CD4-positive, alpha-beta memory T cell (primary cell): ENCODE measurements at regions not wholly inside any gene's neighbourhood (a gene's known extent, or its start where the extent isn't known, plus 50 kb on each side); places are given as distances from the start of the nearest gene placed in this dataset.
"Not testable (repeated sequence)": the region's sequence is repeated elsewhere in the genome, so short reads cannot be mapped to it uniquely, and the experiment has no call there.

Source experiments
- CTCF ChIA-PET: fragments of 350-600 bp; sonication (Branson Sonifier 250); formaldehyde crosslinking; loops from one replicate; lab custom pipeline; 2021; ENCODE audit warnings: inconsistent platforms; ENCODE audit not compliant: partially characterized antibody; lab: Charles Lee
- POLR2A ChIA-PET: fragments of 350-600 bp; sonication (Branson Sonifier 250); formaldehyde crosslinking; loops from one replicate; lab custom pipeline; 2021; ENCODE audit not compliant: partially characterized antibody; lab: Charles Lee
- DNase-seq, 5 donors: peaks; one replicate each; pipeline versions ENCODE4 v3.0.0 to v3.0.0-alpha.2; 2020 to 2022; ENCODE audit warnings: mixed read lengths in 1 of 5
- H3K27ac ChIP-seq: one replicate; pipeline ENCODE4 v1.7.0; 2013; ENCODE audit warnings: low read depth, low read length
- H3K27me3 ChIP-seq: 2 replicates; pipeline ENCODE4 v1.7.0; 2013; ENCODE audit warnings: mild to moderate bottlenecking, low read length, moderate library complexity; ENCODE audit not compliant: insufficient read depth
- H3K36me3 ChIP-seq: 2 replicates; pipeline ENCODE4 v1.7.0; 2013; ENCODE audit warnings: mild to moderate bottlenecking, low read length, moderate library complexity; ENCODE audit not compliant: insufficient read depth
- H3K4me1 ChIP-seq: 2 replicates; pipeline ENCODE4 v1.7.0; 2013; ENCODE audit warnings: mild to moderate bottlenecking, low read length, moderate library complexity; ENCODE audit not compliant: insufficient read depth
- H3K4me3 ChIP-seq, 2 donors: one replicate each; pipeline ENCODE4 v1.7.0; 2013; ENCODE audit warnings: low read length in 2 of 2, mild to moderate bottlenecking in 1 of 2
- H3K9me3 ChIP-seq, 2 donors: one replicate each; pipeline ENCODE4 v1.7.0; 2013; ENCODE audit warnings: low read length in 2 of 2, control low read depth in 1 of 2; ENCODE audit not compliant: control insufficient read depth in 1 of 2
- H3K27ac Mint-ChIP-seq, 7 donors: one replicate each; pipeline ENCODE4 v1.8.0; 2020 to 2021; ENCODE audit warnings: mixed read lengths in 7 of 7, mild to moderate bottlenecking in 6 of 7, inconsistent platforms in 3 of 7, moderate library complexity in 3 of 7
- H3K27me3 Mint-ChIP-seq, 2 donors: one replicate each; pipeline ENCODE4 v1.8.0; 2020 to 2021; ENCODE audit warnings: mixed read lengths in 2 of 2
- H3K36me3 Mint-ChIP-seq, 2 donors: one replicate each; pipeline ENCODE4 v1.8.0; 2020 to 2021; ENCODE audit warnings: mixed read lengths in 2 of 2, inconsistent platforms in 1 of 2, mild to moderate bottlenecking in 1 of 2
- H3K4me1 Mint-ChIP-seq, 4 donors: one replicate each; pipeline ENCODE4 v1.8.0; 2020 to 2021; ENCODE audit warnings: mixed read lengths in 4 of 4, mild to moderate bottlenecking in 1 of 4
- H3K4me3 Mint-ChIP-seq, 8 donors: one replicate each; pipeline ENCODE4 v1.8.0; 2020 to 2021; ENCODE audit warnings: mixed read lengths in 8 of 8, mild to moderate bottlenecking in 7 of 8, moderate library complexity in 6 of 8, inconsistent platforms in 3 of 8
- H3K9me3 Mint-ChIP-seq, 8 donors: one replicate each; pipeline ENCODE4 v1.8.0; 2020 to 2021; ENCODE audit warnings: mixed read lengths in 8 of 8, mild to moderate bottlenecking in 5 of 8, inconsistent platforms in 3 of 8, moderate library complexity in 1 of 8
- intact Hi-C: fragments of 100-400 bp; cut with micrococcal nuclease; formaldehyde crosslinking; loops from one replicate; pipeline ENCODE4 v1.15.1; 2023

DNA sequence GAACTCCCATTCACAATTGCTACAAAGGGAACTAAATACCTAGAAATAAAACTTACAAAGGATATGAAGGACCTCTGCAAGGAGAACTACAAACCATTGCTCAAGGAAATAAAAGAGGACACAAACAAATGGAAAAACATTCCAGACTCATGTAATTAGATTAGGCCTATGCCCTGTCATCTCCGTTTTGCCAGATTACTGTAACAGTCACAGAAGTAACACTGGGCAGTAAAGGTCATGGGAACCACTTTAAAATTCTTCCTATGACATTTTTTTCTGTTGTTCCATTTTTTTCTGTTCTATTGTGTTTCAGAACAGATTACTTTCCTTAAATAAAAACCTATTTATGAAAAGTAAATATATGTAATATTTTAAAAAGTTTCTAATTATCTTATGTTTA is 199.4 kb upstream of the CENPE start:
- H3K9me3 ChIP-seq, result no peaks in the 10 kb centered on the region
- intact Hi-C loops, result no loop called here
- no peak overlapping the region for H3K4me3 ChIP-seq
- H3K27me3 ChIP-seq, result no peaks in the 10 kb centered on the region
- H3K36me3 ChIP-seq, result no peaks in the 10 kb centered on the region
- H3K27ac ChIP-seq, result no peak overlapping the region
- Mint-ChIP-seq H3K36me3 (no peaks in the 10 kb centered on the region), H3K4me1 (no peaks in the 10 kb centered on the region), H3K4me3 (no peak overlapping the region), H3K27me3 (no peaks in the 10 kb centered on the region), H3K9me3 (peaks cover 0 to 9% (median 0%) of the 10 kb centered on the region in 8 donors), H3K27ac (no peak overlapping the region)
- no peaks in the 10 kb centered on the region for H3K4me1 ChIP-seq
- DNase-seq, result no peak
- ChIA-PET POLR2A (no interaction called here), CTCF (no interaction called here)

DNA sequence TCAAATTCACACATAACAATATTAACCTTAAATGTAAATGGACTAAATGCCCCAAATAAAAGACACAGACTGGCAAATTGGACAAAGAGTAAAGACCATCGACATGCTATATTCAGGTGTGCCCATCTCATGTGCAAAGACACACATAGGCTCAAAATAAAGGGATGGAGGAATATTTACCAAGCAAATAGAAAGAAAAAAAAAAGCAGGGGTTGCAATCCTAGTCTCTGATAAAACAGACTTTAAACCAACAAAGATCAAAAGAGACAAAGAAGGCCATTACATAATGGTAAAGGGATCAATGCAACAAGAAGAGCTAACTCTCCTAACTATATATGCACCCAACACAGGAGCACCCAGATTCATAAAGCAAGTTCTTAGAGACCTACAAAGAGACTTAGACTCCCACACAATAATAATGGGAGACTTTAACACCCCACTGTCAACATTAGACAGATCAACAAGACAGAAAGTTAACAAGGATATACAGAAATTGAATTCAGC is 189.4 kb upstream of the CENPE start:
- DNase-seq, H3K4me1 Mint-ChIP-seq, H3K9me3 ChIP-seq, intact Hi-C loops, H3K27ac ChIP-seq, CTCF ChIA-PET, H3K36me3 Mint-ChIP-seq, H3K4me3 Mint-ChIP-seq, H3K27ac Mint-ChIP-seq, H3K36me3 ChIP-seq, H3K27me3 ChIP-seq, POLR2A ChIA-PET, H3K4me1 ChIP-seq, H3K27me3 Mint-ChIP-seq, H3K4me3 ChIP-seq: not testable (repeated sequence)
- peaks cover 2 to 16% (median 9%) of the 10 kb centered on the region in 8 donors for H3K9me3 Mint-ChIP-seq

DNA sequence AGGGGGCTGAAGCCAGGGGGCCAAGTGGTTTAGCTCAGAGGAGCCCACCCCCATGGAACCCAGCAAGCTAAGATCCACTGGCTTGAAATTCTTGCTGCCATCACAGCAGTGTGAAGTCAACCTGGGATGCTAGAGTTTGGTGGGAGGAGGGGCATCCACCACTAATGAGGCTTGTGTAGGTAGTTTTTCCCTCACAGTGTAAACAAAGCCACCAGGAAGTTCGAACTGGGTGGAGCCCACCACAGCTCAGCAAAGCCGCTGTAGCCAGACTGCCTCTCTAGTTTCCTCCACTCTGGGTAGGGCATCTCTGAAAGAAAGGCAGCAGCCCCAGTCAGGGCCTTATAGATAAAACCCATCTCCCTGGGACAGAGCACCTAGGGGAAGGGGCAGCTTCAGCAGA is 187.4 kb upstream of the CENPE start:
- H3K4me3 Mint-ChIP-seq, H3K27ac Mint-ChIP-seq, H3K36me3 ChIP-seq, intact Hi-C loops, H3K4me1 ChIP-seq, H3K27ac ChIP-seq, DNase-seq, H3K4me3 ChIP-seq, H3K4me1 Mint-ChIP-seq, POLR2A ChIA-PET, H3K27me3 ChIP-seq, H3K9me3 ChIP-seq, CTCF ChIA-PET, H3K27me3 Mint-ChIP-seq, H3K36me3 Mint-ChIP-seq: not testable (repeated sequence)
- H3K9me3 Mint-ChIP-seq, result peaks cover 6 to 19% (median 14%) of the 10 kb centered on the region in 8 donors

DNA sequence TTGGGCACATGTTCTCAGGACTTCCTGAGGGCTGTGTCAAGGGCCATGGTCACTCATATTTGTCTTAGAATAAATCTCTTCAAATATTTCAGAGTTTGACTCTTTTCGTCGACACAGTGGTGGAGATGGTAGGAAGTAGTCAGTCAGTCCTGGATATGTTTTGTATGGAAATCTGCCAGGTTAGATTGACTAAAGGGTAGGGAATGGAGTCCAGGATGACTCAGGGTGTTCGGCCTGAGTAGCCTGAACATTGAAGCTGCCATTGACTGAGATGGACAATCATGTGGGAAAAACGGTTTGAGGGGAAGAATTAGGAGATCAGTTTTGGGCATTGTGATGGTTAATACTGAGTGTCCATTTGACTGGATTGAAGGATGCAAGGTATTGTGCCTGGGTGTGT is 177.1 kb upstream of the CENPE start:
- Histone ChIP-seq H3K4me3 (no peak overlapping the region), H3K9me3 (no peaks in the 10 kb centered on the region), H3K36me3 (no peaks in the 10 kb centered on the region), H3K27ac (no peak overlapping the region), H3K4me1 (no peaks in the 10 kb centered on the region), H3K27me3 (no peaks in the 10 kb centered on the region)
- ChIA-PET POLR2A (no interaction called here), CTCF (no interaction called here)
- DNase-seq, result no peak
- no peaks in the 10 kb centered on the region for H3K36me3 Mint-ChIP-seq
- H3K4me3 Mint-ChIP-seq, result no peak overlapping the region
- no peaks in the 10 kb centered on the region for H3K27me3 Mint-ChIP-seq
- H3K27ac Mint-ChIP-seq, result no peak overlapping the region
- no peaks in the 10 kb centered on the region for H3K4me1 Mint-ChIP-seq
- intact Hi-C loops, result no loop called here
- H3K9me3 Mint-ChIP-seq, result peaks cover 0 to 5% (median 0%) of the 10 kb centered on the region in 8 donors

DNA sequence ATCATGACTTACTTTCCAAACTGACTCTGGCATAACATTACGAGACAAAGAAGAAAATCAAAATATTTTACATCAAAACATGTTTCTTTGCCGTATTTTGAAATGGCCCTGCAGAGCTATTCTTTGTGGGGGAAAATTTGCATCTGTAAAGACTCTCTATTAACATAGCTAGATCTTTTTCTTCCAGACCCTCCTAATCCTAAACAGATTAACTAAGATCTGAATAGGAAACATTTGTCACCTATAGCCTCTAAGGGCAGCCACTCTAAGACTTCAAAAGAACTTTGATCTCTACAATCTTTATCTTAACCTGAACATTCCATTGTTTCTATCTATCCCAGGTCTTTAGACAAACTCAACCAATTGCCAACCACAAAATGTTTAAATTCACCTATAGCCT is 176.6 kb upstream of the CENPE start:
- no peaks in the 10 kb centered on the region for H3K36me3 Mint-ChIP-seq
- no peaks in the 10 kb centered on the region for H3K4me1 ChIP-seq
- POLR2A ChIA-PET, result no interaction called here
- H3K27me3 Mint-ChIP-seq, result no peaks in the 10 kb centered on the region
- H3K27ac Mint-ChIP-seq, result no peak overlapping the region
- intact Hi-C loops, result no loop called here
- no peak overlapping the region for H3K4me3 Mint-ChIP-seq
- no peak overlapping the region for H3K27ac ChIP-seq
- H3K9me3 ChIP-seq, result no peaks in the 10 kb centered on the region
- H3K27me3 ChIP-seq, result no peaks in the 10 kb centered on the region
- H3K4me1 Mint-ChIP-seq, result no peaks in the 10 kb centered on the region
- H3K9me3 Mint-ChIP-seq, result peaks cover 0 to 3% (median 0%) of the 10 kb centered on the region in 8 donors
- H3K36me3 ChIP-seq, result no peaks in the 10 kb centered on the region
- DNase-seq, result no peak
- CTCF ChIA-PET, result no interaction called here
- no peak overlapping the region for H3K4me3 ChIP-seq

DNA sequence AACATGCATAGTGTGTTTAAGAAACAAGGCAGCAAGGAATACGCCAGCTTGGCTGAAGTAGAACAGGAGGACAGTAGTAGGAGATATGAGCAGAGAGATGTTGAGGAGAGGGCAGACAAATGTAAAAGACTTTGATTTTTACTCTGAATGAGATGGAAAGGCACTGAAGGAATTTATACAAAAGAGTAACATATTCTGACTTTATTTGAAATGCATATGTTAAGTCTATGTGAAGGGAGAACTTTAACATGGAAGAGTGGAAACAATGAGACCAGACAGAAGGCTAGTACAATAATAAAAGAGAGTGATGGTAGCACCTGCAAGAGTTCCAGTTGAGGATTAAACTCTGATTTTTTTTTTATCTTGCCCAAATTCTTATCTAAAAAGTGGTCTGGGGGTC is 176.2 kb upstream of the CENPE start:
- Mint-ChIP-seq H3K4me1 (no peaks in the 10 kb centered on the region), H3K27ac (no peak overlapping the region), H3K27me3 (no peaks in the 10 kb centered on the region), H3K4me3 (no peak overlapping the region), H3K9me3 (peaks cover 0 to 3% (median 0%) of the 10 kb centered on the region in 8 donors), H3K36me3 (no peaks in the 10 kb centered on the region)
- no peak overlapping the region for H3K4me3 ChIP-seq
- no peaks in the 10 kb centered on the region for H3K36me3 ChIP-seq
- H3K27me3 ChIP-seq, result no peaks in the 10 kb centered on the region
- H3K4me1 ChIP-seq, result no peaks in the 10 kb centered on the region
- H3K9me3 ChIP-seq, result no peaks in the 10 kb centered on the region
- DNase-seq, result no peak
- POLR2A ChIA-PET, result no interaction called here
- intact Hi-C loops, result no loop called here
- H3K27ac ChIP-seq, result no peak overlapping the region
- CTCF ChIA-PET, result no interaction called here

DNA sequence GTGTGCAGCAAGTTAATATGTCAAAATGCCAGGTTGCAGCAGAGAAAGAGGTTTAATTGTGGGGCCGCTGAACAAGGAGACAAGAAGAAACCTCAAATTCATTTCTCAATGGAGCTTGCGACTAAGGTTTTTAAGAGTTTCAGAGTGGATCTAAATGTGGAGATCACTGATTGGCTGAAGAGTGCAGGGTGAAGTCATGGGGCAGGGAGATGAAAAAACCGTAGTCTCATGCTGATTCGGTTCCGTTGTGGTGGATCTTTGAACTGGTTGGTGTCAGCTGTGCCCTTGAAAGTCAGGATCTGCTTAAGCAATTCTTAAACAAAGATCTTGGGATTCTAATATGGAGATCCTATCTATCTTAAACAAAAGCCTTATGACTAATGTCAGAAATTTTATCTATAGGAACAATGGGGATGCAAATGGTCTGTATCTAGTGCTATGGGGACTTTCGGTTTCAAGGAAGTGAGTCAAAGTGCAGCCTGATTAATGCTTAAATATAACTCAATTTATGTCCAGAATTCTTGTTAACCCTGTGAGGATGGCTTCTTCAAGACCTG is 173.9 kb upstream of the CENPE start:
- H3K27me3 ChIP-seq, result no peaks in the 10 kb centered on the region
- Mint-ChIP-seq H3K36me3 (no peaks in the 10 kb centered on the region), H3K4me1 (no peaks in the 10 kb centered on the region), H3K27ac (no peak overlapping the region), H3K9me3 (no peaks in the 10 kb centered on the region), H3K27me3 (no peaks in the 10 kb centered on the region), H3K4me3 (no peak overlapping the region)
- CTCF ChIA-PET, result interaction anchor here (0.9 kb wide), 1 partner anchor 11 kb away, joined by 3 read pairs; no protein-coding TSS in a partner anchor
- no peaks in the 10 kb centered on the region for H3K36me3 ChIP-seq
- no peak for DNase-seq
- no peaks in the 10 kb centered on the region for H3K9me3 ChIP-seq
- no peaks in the 10 kb centered on the region for H3K4me1 ChIP-seq
- intact Hi-C loops, result no loop called here
- no peak overlapping the region for H3K4me3 ChIP-seq
- POLR2A ChIA-PET, result no interaction called here
- H3K27ac ChIP-seq, result no peak overlapping the region

DNA sequence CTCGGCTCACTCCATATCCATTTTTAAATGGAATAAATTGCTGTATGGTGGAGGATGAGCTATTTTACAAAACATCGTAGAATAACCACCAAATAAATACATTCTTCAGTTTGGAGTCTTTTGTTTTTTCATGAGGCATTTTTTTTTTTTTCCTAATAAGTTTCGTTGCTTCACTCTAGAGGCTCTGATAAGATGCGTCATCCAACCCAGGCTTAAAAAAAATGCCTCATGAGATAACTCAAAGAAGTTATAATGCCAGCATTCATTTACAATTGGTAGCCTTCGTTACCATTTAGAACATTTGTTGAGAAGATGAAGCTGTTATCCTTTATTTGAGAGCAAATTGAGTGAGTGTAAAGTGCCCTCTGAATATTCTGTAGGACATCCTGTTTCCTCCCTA is 172.2 kb upstream of the CENPE start:
- DNase-seq, result no peak
- no peak overlapping the region for H3K4me3 ChIP-seq
- no peaks in the 10 kb centered on the region for H3K27me3 Mint-ChIP-seq
- no peaks in the 10 kb centered on the region for H3K4me1 Mint-ChIP-seq
- H3K27me3 ChIP-seq, result no peaks in the 10 kb centered on the region
- no peaks in the 10 kb centered on the region for H3K36me3 Mint-ChIP-seq
- no peaks in the 10 kb centered on the region for H3K36me3 ChIP-seq
- H3K27ac ChIP-seq, result no peak overlapping the region
- no peak overlapping the region for H3K27ac Mint-ChIP-seq
- intact Hi-C loops, result no loop called here
- no peaks in the 10 kb centered on the region for H3K4me1 ChIP-seq
- POLR2A ChIA-PET, result no interaction called here
- no peaks in the 10 kb centered on the region for H3K9me3 ChIP-seq
- CTCF ChIA-PET, result no interaction called here
- no peaks in the 10 kb centered on the region for H3K9me3 Mint-ChIP-seq
- no peak overlapping the region for H3K4me3 Mint-ChIP-seq
